Stimulated activated CD8-positive, alpha-beta memory T cell treated with anti-CD3 and anti-CD28 coated beads, Interleukin-12 subunit alpha, Interleukin-12 subunit beta, amount 100 ng/mL, for 1 hour (primary cell): ENCODE measurements at regions not wholly inside any gene's neighbourhood (a gene's known extent, or its start where the extent isn't known, plus 50 kb on each side); places are given as distances from the start of the nearest gene placed in this dataset.
"Not testable (repeated sequence)": the region's sequence is repeated elsewhere in the genome, so short reads cannot be mapped to it uniquely, and the experiment has no call there.

Source experiments
- DNase-seq: peaks from one replicate; pipeline ENCODE4 v3.0.0-alpha.2; 2020; ENCODE audit warnings: low read depth

DNA sequence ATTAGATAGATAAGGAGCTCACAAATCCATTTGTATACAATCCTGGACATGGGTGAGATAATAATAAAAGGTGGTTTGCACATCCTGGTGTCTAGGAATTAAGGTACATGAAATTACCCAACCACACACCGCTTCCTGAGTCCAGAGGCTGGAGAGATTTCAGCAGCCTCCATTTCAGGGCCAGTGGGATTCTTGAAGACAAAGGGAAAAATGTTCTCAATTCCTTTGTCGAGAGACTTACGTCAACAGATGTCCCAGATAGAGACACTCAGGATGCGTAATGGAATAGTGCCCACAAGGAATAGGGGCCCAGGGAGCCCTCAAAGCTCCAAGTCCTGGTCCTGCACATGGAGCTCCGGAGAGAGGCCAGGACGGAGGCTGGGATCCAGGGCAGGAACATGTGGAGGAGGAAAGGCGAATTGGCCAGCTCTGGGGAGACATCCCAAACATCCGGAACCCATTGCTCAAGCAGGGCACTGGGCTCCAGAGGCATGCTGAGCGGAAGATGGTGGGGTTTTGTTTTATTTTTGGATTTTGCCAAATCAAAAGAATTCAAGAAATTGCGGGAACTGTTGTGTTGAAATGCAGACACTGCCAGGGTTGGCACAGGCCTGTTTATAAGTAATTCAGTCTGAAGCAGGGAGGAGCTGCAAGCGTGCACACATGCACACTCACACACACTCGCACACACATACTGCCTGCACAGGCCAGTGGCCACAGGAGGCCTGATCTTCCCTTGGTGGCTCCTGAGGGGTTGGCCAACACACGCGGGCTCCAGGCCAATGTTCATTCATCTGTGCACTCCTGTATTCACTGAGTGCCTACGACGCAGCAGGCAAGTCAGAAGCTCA is 97.2 kb downstream of the NOG start:
- no peak for DNase-seq

DNA sequence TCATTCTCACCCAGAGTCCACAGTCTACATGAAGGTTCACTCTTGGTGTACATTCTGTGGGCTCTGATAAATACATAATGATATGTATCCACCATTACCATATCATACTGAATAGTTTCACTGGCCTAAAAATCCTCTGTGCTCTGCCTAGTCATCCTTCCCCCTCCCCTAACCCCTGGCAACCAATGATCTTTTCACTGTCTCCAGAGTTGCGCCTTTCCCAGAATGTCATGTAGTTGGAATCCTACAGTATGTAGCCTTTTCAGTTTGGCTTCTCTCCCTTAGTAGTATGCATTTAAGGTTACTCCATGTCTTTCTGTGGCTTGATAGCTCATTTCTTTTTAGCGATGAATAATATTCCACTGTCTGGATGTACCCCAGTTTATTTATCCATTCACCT is 101.3 kb downstream of the NOG start:
- DNase-seq: no peak

DNA sequence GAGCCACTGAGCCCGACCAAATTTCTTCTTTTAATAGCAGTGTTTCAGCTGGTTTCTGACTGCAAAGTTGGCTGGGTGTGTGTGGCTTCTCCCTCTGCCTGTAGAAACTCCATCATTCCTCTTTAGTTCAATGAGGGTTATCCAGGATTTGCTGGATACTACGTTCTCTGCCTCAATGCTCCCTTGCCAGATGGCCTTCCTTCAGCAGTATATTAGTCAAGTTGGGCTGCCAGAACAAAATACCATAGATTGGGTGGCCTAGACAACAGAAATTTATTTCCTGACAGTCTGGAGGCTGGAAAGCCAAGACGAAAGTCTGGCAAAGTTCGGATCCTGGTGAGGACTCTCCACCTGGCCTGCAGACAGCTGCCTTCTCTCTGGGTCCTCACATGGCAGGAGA is 103.7 kb downstream of the NOG start:
- DNase-seq: no peak

DNA sequence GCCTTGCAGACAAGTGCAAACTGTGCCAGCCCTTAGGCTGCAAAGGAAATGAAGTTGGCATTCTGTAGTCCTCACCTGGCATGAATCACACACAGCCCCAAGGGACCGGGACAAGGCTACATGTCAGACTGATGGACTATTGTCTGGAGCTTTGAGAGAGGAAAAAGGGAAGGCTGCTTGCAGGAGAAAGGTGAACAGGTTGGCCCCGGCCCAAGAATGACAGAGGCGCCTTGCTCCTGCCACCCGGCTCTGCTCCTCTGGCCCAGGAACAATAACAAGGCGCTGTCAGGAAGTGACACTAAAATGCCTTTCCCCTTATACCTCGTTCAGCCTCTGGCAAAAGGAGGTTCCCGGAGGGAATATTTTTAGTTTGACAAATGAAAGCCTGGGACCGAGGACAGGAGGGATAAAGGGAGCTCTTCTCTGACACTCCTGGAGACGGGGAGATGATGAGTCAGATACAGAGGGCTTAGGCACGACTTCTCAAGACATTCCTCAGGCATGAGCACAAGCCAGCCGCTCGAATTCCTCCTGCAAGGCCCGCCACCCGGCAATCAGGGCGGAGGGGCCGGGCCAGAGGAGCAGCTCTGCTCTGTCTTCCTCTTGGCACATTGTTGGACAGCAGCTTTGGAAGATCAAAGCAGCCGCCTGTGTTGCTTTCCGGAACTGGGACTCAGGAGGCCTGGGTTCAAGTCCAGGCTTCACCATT is 105.8 kb downstream of the NOG start:
- DNase-seq: no peak

DNA sequence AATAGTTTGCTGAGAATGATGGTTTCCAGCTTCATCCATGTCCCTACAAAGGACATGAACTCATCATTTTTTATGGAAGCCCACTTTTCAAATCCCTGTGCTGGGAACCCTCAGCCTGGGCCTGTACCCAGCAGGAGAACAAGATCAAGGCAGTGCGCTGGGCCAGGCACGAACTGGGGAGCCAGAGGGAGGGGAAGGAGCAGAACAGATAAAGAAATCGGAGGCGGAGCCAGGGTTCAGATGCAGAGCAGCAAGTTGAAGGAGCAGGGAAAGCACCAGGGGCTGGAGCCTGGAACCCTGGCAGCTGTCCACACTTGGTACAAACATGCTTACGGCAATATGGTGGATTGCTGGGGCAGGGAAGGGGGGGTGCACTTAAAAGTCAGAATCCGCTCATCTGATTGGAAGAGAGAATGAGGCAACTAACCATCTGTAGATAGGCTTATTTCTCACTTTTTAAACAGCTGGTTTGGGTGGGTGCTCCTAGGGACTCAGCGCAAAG is 107.5 kb downstream of the NOG start:
- no peak for DNase-seq

DNA sequence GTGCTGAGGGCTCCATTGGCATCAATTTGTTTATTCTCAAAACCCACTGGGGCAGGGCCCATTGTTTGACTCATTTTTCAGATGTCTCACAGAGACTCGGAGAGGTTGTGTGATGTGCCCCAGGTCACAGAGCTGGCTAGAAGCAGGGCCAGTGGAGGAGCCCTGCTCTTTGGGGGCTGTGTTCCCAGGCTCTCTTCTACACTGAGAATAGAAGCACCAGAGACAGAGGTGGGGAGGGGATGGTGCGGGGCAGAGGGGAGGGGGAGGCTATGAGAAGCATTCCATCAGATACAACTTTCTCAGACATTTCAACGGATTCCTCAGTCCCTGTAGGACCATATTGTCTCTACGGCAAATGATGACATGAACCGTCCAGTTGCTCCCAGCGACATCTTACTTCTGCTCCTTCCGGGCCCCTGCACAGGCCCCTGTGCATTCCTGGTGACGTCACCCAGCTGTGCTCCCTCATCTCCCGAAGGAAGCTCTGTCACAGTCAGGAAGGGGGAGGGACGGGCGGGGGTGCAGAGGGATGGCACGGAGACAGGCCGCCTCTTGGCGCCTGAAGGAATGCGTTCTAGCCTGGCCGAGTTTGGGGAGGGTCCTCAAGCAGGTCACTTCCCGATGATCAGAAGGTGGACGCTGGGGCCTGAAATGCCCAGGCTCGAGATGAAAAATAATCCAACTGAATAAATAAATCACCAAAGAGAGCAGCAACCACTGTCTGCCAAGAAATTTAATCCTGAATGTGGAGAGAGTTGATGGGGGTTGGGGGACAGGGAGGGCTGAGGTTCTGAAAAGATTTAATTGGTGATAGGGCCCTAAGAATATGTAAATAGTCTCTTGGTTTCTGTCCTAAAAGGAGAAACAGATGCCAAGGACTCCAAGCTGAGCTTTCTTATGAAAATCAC is 114.1 kb downstream of the NOG start:
- no peak for DNase-seq

DNA sequence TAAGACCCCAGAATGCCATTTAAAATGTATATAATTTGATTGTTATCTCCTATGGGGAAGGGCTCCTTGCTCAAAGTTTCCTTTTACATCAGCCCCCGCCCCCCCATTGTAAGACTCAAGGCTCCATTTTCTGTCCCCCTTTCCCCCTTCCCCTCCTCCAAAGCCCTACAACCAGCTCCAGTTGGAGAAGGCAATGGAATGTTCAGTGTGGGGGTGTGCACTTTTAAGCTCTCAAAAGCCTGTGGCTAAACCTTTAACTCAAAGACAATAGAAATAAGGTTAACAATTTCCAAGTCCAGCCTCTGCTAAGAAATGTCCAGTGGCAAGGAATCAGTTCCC is 114.7 kb downstream of the NOG start:
- no peak for DNase-seq

DNA sequence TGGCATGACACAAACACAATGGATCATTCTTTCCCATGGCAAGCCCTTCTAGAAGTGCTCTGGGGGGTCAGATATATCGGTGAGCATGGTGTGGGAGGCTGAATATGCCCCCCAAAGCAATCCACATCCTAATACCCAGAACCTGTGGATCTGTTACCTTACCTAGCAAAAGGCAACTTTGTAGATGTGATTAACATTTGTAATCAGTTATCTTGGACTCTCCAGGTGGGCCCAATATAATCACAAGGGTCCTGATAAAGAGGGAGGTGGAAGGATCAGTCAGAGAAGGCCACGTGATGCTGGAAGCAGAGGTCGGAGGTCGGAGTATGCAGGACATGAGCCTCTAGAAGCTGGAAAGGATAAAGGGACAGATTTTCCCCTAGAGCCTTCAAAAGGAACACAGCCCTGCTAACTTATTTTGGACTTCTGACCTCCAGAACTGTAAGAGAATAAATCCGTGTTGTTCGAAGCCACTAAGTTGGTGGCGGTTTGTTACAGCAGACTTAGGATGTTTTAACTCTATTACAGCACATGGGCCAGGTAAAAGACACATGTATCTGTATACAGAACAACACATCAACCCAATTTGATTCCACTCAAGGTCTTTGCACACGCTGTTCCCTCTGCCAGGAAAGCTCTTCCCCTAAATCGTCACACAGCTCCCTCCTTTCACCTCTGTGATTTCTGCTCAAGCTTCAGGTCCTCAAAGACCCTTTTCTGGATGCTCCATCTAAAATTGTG is 115.3 kb downstream of the NOG start:
- no peak for DNase-seq

DNA sequence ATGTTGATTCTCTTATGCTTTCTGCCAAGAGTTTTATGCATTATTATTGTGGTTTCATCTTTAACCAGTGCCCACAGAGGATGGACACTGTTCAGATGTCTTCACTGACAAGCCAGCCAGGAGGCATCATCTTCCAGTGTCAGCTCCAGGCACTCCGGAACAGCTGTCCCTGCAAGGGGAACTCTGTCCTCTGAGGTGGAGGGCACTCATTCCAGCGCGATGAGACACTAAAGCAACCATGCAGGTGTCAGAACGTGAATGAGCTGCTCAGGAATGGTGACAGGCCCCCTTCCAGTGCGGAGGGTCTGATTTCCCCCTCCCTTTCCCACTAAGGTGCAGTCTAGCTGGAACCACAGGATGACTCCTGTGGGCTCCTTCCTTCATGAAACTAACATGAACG is 117.5 kb downstream of the NOG start:
- no peak for DNase-seq

DNA sequence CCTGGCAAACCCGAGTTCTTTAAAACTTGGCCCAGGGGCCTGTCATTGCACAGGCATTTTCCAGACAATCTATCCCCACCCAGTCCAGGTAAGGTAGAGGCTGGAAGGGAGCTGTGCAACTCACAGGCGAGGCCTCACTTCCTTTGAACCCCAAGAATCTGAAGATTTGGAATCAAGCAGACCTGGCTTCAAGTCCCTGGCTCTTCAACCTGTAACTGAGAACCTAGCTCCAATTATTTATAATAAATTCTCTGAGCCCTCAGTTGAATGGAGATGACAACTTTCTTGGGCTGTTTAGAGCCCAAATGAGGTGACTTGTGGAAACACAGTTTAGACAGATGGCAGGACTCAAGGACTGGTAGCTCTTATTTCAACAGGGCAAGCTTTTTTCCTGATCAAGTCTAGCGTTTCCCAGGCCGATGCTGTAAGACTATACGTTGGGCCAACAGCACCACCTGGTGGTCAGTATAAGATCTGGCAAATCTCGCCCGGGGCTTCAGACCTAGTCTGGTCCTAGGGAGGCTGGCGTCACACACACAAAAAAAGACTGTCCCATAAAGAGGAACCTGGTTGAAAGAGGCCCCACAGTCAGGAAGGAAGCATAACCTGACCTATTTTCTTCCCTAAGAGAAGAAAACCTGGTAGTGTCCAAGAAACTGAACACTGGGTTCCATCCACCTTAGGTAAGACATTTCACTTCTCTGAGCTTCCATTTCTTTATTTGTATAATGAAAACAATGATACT is 117.9 kb downstream of the C17orf67 start:
- DNase-seq: peak; percentile 62

DNA sequence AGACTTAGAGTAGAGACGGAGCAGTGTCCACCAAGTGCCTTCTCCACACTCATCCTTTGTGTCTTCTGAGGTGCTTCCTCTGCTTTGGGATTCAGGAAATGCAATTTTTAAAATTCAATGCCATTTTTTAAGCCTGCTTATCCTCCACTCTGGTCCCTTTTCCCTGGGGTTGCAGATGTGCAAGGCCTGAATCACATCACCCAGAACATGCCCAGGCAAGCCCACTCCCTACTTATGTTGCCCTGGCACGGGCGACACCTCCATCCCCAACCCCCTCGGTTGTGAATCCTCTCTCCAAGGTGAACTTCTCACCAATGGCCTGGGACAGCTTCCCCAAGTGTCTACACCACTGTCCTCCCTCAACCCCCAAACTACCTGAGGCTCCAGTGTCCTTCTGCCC is 116.2 kb downstream of the C17orf67 start:
- DNase-seq: no peak

DNA sequence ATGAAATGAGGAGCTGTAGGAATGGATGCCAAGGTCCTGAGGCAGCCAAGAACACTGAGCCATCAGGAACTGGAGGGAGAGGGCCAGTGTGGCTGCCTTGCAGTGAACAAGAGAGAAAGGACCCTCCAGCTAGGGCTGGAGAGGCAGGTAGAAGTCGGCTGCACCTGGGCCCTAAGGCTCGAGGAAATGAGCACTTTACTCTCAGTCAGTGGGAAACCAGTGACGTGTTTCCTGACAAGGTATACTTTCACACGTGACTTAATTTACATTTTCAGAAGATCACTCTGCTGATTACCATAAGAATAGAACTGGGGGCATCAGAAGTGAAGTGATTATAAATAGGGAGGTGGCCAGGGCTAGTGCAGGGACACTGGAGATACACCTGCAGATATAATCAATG is 115.2 kb downstream of the C17orf67 start:
- DNase-seq: no peak

DNA sequence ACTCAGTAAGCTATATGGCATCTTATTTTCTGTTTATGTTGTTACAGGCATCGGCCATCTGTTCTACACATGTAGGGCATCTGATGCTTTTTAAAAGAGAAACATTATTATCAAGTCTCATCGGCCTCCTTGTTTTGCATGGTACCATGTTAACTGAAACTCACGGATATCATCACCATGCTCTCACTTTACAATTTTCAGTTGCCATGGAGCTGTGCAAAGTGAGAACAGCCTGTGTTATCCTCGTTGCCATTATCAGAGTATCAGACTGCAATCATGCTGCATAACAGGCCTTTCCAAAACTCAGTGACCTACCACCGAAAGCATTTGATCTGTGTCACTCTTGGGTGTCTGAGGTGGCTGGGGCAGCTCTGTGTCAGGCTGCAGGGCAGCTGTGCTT is 110.3 kb downstream of the C17orf67 start:
- no peak for DNase-seq

DNA sequence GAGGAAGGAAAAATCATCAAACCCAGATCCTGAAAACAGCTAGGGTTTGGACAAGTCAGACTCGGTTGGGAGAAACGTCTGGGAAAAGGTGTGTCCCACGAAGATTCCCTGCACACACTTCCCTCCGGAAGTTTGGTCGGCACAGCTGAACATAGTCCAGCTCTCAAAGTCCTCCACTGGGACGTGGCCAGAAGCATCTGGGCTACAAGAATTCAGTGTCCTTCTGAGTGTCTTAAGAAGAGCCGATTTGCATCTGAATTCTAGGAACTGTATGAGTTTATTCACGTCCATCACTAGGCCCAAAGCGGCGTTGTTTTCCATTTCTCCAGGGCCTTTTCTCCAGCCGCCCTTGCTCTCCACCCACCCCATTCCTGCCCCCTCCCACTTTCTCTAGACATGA is 109.1 kb downstream of the C17orf67 start:
- no peak for DNase-seq

DNA sequence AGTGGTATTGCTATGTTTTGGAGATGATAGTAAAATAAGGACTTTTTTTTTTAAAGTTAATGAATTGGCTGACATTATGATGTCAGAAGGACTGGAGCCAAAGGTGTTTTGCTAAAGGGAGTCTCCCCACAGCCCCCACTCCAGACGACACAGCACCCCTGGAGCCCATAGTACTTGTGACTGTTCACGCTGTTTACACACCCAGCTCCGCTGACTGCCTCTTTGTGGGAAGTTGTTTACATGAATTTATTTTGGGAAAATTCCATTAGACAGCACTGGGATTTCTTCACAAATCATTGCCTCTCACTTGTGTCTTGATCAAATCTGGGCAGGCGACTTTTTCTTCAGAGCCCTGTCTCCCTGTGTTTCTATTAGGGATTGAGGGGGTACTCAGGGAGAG is 108.6 kb downstream of the C17orf67 start:
- DNase-seq: no peak

DNA sequence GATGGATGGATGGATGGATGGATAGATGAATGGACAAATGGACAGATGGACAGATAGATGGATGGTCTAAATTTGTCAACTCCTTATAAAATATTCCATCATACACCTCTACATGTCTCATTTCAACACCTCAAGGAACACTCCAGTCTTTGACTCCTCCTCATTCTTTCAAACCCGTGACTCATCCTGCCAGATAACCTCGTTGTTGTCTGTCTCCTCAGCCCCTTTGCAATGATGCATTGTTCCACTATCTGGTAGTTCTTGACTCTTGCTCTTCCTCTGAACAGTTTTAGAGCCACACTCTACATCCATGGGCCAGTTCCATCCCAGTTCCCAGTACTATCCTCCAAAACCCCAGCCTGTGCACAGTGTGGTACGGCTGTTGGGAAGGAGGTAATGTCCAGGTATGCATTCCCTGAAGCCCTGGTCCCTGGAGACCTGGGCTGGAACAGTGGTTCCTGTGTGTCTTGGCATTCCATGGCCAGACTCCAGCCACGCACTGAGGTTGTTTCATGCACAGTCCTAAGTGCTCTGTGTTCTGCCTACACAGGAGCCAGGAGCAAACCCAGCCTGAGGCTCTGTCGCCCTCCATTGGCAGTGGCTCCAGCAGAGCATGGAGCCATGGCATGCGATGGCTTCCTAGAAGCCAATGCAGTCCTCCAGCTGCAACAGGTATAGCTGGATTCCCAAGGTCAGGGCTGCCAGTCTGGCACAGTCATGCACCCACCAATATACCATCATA is 105.7 kb downstream of the C17orf67 start:
- no peak for DNase-seq

DNA sequence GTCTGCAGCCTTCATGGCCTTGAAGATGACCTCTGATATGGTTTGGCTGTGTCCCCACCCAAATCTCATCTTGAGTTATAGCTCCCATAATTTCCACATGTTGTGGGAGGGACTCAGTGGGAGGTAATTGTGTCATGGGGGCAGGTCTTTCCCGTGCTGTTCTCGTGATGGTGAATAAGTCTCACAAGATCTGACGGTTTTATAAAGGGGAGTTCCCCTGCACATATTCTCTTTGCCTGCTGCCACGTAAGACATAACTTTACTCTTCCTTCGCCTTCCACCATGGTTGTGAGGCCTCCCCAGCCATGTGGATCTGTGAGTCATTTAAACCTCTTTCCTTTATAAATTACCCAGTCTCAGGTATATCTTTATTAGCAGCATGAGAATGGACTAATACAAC is 102.6 kb downstream of the C17orf67 start:
- not testable (repeated sequence) for DNase-seq

DNA sequence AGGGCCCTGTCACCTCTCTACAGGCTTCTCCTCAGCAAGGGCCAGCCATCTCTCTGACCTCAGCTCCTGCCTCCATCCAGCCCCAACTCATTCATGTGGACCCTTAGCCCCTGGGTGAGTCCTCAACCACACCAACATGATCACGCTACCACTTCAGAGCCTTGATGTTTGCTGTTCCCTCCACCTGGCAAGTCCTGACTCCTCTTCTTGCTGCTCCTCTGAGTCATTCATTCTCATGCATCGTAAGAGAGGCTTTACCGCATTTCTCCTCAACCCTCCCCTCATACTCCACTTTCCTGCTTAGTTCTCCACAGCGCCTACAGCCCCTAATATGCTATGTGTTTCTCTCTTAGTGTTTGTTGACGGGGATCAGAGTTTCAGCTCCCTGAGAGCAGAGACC is 99.9 kb downstream of the C17orf67 start:
- no peak for DNase-seq

DNA sequence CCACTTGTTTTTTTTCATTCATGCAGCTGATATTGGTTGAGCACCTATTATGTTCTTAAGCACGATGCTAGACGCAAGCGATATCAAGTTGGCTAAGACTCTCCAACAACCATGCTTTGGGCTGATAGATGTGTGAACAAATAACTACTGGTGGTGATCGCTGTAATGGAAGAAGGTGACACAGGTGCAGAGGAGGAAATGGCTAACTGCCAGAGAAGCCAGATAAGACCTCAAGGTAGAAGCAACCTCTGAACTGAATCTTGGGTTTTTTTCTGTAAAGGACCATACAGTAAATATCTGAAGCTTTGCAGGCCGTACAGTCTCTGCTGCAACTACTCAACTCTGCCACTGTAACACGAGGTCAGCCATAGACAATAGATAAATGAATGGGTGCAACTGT is 97.9 kb downstream of the C17orf67 start:
- no peak for DNase-seq

DNA sequence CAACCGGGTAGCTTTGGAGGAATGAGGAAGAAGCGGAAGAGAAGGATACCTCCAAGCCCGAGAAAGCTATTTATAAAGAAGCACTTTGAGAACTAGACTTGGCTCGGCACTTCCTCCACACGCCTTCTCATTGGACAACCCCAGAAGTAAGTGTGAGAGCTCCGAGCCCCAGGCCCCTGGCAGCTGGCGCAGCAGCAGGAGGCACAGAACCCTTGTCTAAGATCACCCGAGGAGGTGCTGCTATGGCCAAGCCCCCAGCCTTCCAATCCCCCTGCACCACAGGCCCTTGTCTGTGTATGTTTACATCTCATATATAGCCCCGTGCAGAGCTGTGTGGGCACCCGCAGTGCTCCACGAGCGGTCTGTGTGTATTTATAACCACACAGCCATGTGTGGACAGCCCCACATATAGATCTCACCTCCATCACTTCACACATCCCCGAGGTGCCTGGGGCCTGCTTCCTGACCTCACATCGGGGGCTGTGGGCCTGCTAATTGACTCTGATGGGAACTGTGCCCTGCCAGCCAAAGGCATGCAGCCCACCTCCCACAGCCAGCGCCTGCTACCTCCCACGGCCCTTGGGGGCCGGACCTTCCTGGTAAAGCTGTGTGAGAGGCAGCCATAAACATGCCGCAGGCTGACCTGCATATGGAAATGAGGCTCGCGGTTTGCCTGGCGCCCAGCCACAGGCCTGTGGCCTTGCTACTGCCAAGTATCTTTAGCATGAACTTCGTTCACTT is 96.1 kb downstream of the C17orf67 start:
- DNase-seq: no peak
